ENCODE measurements at regions not wholly inside any gene's neighbourhood (a gene's known extent, or its start where the extent isn't known, plus 50 kb on each side); places are given as distances from the start of the nearest gene placed in this dataset.
"Not testable (repeated sequence)": the region's sequence is repeated elsewhere in the genome, so short reads cannot be mapped to it uniquely, and the experiment has no call there.

GRCh38 chr7:25597946-25598345 is 369.7 kb upstream of the NPVF start:
- no peak for DNase-seq (ENCODE audit: low read depth)

- no peak for DNase-seq (ENCODE audit: low read depth)
These were observed 370.5 kb upstream of the NPVF start for GRCh38 chr7:25598765-25599164.

- no peak for DNase-seq (ENCODE audit: low read depth)
These were observed 372.1 kb upstream of the NPVF start for GRCh38 chr7:25600262-25600920.

GRCh38 chr7:25602730-25603426 is 374.6 kb upstream of the NPVF start:
- not testable (repeated sequence) for DNase-seq (ENCODE audit: low read depth)

GRCh38 chr7:25603427-25603740 is 375.1 kb upstream of the NPVF start:
- not testable (repeated sequence) for DNase-seq (ENCODE audit: low read depth)

- DNase-seq (ENCODE audit: low read depth), result no peak
These were observed 382.9 kb upstream of the NPVF start for GRCh38 chr7:25611196-25611595.

GRCh38 chr7:25613912-25614311 is 385.6 kb upstream of the NPVF start:
- no peak for DNase-seq (ENCODE audit: low read depth)

- no peak for DNase-seq (ENCODE audit: low read depth)
These were observed 386.1 kb upstream of the NPVF start for GRCh38 chr7:25614415-25614814.

GRCh38 chr7:25615003-25615402 is 386.7 kb upstream of the NPVF start:
- no peak for DNase-seq (ENCODE audit: low read depth)

GRCh38 chr7:25615593-25615992 is 387.3 kb upstream of the NPVF start:
- no peak for DNase-seq (ENCODE audit: low read depth)

GRCh38 chr7:25617214-25617613 is 388.9 kb upstream of the NPVF start:
- no peak for DNase-seq (ENCODE audit: low read depth)

GRCh38 chr7:25617673-25618072 is 389.4 kb upstream of the NPVF start:
- DNase-seq (ENCODE audit: low read depth), result no peak

GRCh38 chr7:25619381-25619780 is 391.1 kb upstream of the NPVF start:
- no peak for DNase-seq (ENCODE audit: low read depth)

GRCh38 chr7:25619963-25620799 is 391.9 kb upstream of the NPVF start:
- DNase-seq (ENCODE audit: low read depth), result no peak

- no peak for DNase-seq (ENCODE audit: low read depth)
These were observed 393.7 kb upstream of the NPVF start for GRCh38 chr7:25621993-25622392.

- DNase-seq (ENCODE audit: low read depth), result no peak
These were observed 394.4 kb upstream of the NPVF start for GRCh38 chr7:25622695-25623094.

GRCh38 chr7:25624051-25624450 is 395.8 kb upstream of the NPVF start:
- DNase-seq (ENCODE audit: low read depth), result no peak

- DNase-seq (ENCODE audit: low read depth), result no peak
These were observed 396.5 kb upstream of the NPVF start for GRCh38 chr7:25624833-25625232.

- DNase-seq (ENCODE audit: low read depth), result no peak
These were observed 397.2 kb upstream of the NPVF start for GRCh38 chr7:25625306-25625992.

- DNase-seq (ENCODE audit: low read depth), result no peak
These were observed 398.3 kb upstream of the NPVF start for GRCh38 chr7:25626451-25627131.

GRCh38 chr7:25628446-25628845 is 400.2 kb upstream of the NPVF start:
- DNase-seq (ENCODE audit: low read depth), result no peak

- DNase-seq (ENCODE audit: low read depth), result no peak
These were observed 404.3 kb upstream of the NPVF start for GRCh38 chr7:25632616-25633015.

Data from stimulated activated CD8-positive, alpha-beta memory T cell treated with anti-CD3 and anti-CD28 coated beads, Interleukin-7, amount 100 ng/mL, for 24 hours (primary cell).